ENCODE measurements at regions not wholly inside any gene's neighbourhood (a gene's known extent, or its start where the extent isn't known, plus 50 kb on each side); places are given as distances from the start of the nearest gene placed in this dataset.

DNA sequence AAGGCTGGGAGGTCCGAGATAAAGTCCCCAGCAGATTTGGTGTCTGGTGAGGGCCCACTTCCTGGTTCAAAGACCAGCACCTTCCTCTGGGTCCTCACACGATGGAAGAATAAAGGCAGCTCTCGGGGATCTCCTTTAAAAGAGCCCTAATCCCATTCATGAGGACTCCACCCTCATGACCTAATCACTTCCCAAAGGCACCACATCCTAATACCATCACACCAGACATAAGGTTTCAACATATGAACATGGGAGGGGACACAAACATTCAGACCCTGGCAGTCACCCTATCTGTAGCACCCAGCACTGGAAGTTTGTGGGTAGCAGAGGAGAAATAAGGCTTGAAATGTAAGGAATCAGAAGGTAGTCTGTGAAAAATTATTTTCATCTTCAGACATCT lies 112.9 kb upstream of the NOCT start:
- TF ChIP-seq, protein P1, sequence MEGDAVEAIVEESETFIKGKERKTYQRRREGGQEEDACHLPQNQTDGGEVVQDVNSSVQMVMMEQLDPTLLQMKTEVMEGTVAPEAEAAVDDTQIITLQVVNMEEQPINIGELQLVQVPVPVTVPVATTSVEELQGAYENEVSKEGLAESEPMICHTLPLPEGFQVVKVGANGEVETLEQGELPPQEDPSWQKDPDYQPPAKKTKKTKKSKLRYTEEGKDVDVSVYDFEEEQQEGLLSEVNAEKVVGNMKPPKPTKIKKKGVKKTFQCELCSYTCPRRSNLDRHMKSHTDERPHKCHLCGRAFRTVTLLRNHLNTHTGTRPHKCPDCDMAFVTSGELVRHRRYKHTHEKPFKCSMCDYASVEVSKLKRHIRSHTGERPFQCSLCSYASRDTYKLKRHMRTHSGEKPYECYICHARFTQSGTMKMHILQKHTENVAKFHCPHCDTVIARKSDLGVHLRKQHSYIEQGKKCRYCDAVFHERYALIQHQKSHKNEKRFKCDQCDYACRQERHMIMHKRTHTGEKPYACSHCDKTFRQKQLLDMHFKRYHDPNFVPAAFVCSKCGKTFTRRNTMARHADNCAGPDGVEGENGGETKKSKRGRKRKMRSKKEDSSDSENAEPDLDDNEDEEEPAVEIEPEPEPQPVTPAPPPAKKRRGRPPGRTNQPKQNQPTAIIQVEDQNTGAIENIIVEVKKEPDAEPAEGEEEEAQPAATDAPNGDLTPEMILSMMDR (IDR thresholded peaks at IDR 0.05): no peak
- TF ChIP-seq POLR2A (IDR thresholded peaks at IDR 0.05): no peak

All from lower leg skin (tissue), 3 donors.